Hematopoietic multipotent progenitor cell (in vitro differentiated cells): ENCODE measurements at regions not wholly inside any gene's neighbourhood (a gene's known extent, or its start where the extent isn't known, plus 50 kb on each side); places are given as distances from the start of the nearest gene placed in this dataset.

Source experiments
- DNase-seq, 3 donors: peaks; one replicate each; pipeline ENCODE4 v3.0.0-alpha.2; 2011 to 2015; ENCODE audit warnings: low read depth in 2 of 3, low spot score in 2 of 3

DNA sequence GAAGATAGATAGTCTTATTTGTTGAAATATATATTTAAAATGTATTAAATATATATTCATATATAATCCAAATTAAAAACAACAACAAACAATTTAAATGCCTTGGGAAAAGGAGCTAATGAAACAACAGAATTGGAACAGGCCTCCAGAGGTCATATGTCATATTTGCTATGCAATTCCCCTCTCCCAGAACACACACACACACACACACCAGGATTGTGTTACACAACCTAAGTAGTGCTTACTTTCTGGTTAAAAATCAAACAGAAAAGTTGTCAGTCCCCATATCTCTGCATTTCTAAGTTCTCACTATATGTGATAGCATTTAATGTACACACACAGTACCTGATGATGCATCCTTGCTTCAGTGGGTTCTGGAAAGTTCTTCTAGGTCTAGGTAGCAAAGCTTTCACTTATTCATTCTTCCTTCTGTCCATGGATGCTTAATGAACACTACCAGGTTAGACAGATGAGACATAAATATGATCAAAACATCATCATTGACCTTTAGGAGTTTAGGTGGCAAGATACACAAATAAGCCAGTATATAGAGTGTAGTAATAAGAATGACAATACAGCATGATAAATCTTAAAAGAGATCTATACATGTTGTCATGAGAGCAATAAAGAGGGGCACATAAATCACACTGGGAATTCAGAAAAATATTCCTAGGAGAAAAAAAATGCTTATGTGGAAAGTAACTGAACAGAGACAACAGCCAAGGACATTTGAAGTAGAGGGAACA is 662.8 kb downstream of the PTPRC start:
- DNase-seq, result no peak

DNA sequence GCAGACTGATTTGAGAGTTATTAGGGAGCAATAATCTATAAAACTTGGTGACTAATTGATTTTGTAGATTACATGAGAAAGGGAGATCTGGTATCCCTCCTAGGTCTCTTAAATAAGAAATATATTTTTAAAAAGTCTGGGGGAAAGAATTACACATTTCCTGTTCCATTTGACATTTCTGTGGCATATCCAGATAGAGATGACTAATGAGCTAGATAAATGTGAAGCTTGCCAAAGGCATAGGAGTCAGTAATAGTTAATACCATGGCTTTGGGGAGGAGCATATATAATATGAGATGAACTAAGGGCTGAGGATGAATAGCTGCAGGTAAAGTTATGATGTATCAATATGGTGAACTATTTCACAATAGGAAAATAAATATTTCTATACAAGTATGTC is 663.7 kb downstream of the PTPRC start:
- no peak for DNase-seq

DNA sequence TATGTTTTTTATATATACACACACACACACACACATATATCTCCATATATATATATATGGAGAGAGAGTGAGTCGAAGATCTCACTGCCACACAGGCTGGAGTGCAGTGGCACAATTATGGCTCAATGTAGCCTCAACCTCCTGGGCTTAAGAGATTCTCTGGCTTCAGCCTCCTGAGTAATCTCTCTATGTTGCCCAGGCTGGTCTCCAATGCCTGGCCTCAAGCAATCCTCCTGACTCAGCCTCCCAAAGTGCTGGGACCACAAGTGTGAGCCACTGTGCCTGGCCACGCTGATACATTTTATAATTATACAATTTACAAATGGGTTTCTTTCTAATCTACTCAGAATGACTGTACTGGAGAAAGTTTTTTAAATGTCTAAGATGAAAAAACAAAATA is 664.2 kb downstream of the PTPRC start:
- no peak for DNase-seq

DNA sequence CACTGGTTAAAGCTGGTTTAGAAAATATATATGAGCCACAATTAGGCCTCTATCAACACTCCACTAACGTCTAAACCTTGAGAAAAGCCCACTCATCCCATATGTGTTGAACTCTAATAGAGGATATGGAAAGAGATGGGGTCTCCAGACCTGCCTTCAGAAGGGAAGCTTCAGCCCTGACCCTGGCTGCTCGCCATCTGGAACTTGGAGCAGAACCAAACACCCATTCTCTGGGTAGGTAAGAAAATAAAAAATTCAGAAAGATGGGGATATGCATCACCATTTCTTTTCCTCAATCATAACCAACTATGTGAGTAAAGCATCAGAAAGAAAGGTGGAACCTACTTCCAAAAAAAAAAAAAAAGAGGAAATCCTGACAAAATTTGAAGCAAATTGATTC is 666.2 kb downstream of the PTPRC start:
- no peak for DNase-seq

DNA sequence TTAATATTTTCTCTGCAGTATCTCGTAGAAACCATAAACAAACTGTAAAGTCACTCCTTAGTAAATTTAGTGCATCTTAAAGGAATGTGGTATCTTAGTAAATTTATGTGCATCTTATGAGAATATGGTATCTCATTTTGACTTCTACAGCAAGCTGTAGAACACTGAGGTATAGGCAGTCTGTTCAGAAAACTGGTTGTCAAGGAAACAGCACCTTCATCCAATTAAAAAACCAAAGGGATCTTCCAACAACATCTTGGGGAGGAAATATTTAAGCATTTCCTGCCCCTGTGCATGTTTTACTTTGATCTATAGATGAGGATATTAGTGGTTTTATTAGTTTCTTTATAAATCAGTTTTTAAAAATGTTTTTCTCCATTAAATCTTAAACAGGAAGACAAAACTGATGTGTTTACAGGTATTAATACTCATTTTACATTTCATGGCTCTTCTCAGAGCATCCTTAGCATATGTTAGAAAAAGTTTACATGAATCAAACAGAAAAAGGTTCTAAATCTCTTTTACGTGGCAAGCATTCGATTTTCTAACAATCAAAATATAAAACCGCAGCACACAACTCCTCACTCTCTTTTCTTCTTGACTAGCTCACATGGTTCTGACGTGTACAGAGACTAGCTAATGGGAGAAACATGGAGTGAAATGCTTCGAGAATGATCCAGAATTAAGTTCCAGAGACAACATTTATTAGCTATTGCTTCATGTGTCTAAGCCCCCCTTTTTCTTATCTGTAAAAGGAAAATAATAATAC is 668.8 kb downstream of the PTPRC start:
- DNase-seq, result no peak

DNA sequence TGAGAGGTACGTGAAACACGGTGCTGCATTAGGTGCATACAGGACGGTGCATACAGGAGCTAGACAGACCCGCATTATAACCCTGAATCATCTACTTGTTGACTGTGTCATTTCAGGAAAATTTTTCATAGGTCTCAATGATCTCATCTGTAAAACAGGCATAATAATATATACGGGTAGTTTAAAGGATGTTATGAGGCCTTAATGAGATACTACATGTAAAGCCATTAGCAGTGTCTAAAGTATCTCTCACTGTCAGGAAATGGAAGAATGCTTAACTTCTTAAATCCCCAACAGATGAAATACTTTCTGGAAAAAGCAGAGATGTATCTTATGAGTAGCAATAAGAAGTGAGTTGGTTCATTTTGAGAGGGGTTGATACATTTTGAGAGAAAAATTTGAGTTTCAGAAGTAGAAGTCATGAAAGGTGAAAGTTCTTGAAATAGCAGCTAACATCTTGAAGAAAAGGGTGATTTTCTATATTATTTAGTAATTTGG is 669.6 kb downstream of the PTPRC start:
- no peak for DNase-seq

DNA sequence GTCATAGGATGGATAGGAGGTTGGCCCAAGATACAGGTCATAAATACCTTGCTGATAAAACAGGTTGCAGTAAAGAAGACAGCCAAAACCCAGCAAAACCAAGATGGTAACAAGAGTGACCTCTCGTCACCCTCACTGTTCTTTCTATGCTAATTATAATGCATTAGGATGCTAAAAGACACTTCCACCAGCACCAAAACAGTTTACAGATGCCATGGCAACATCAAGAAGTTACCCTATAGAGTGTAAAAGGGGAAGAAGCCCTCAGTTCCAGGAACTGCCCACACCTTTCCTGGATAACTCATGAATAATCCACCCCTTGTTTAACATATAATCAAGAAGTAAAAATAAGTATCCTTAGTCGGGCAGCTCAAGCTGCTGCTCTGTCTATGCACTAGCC is 671.9 kb downstream of the PTPRC start:
- DNase-seq, result peak in 1 of 3 donors; percentile 66

DNA sequence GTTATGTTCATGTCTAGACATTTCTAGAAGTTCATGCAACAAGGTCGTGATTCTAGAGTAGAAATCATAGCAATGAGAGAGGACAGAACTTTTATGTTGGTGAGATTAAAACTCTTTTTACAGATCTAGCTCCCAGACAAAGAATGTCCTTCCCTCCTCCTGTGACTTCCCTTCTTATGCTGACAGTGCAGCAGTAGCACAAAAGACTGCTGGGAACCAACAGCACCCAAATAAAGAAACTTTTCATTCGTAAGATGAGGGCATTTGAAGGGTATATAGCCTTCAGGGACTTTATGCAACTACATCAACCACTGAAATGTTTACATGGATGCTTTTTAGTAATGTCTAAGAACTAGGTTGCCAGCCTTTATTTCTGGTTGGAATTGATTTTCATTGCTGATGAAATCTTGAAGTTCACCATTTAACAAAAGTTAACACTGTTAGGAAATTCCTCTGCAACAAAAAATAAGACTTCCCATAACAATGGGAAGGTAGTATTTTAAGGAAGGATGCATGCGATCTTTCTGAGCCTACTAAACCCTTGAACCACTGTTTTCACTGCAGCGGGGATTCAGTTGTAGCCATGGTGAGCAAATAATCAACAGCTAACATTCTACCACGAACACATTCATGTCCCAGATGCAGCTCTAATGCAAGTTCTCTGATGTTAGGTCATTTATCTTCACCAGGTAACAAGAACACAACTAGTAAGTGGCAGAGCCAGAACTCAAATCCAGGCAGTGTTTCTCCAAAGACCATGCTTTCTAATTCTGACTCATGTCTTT is 672.8 kb downstream of the PTPRC start:
- peak in 1 of 3 donors; percentile 43 for DNase-seq

DNA sequence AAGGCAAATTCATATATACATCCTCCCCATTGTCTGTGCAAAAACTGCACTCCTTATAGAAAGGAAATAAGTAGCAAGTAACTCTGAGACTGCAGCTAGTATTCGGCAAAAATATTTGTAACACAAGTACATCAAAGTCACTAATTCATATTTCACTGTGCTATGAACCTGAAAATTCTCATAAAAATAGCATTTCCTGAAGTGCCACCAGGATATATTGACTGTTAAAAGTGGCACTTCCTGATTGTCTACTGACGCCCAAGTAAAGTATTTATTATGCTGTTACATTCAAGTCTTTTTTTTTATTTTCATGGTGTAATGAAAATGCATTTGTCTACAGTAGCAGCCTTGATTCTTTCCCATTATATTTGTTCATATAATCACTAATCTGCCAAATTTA is 673.8 kb downstream of the PTPRC start:
- DNase-seq, result no peak

DNA sequence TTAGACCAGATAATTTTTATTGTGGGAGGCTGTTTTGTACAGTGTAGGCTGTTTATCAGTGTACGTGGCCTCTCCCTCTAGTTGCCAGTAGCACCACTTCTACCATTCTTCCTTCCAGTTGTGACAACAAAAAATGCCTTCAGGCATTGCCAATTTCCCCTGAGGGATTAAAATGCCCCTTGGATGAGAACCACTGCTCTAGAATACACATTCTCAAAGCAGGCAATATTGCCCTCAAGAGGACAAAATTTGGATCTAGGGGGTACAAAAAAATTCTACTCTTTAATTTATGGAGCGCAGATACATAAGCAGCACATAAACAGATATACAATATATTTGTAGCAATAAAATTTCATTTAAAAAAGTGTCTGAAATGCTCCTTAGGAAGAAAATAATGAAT is 674.6 kb downstream of the PTPRC start:
- peak in 1 of 3 donors; percentile 11 for DNase-seq

DNA sequence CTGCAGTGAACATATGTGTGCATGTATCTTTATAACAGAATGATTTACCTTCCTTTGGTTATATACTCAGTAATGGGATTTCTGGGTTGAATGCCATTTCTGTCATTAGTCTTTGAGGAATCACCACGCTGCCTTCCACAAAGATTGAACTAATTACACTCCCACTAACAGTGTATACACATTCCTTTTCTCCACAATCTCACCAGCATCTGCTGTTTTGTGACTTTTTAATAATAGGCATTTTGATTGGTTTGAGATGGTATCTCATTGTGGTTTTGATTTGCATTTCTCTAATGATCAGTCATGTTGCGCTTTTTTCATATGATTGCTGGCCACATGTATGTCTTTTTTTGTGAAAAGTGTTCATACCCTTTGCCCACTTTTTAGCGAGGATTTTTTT is 680.5 kb downstream of the PTPRC start:
- DNase-seq, result no peak

DNA sequence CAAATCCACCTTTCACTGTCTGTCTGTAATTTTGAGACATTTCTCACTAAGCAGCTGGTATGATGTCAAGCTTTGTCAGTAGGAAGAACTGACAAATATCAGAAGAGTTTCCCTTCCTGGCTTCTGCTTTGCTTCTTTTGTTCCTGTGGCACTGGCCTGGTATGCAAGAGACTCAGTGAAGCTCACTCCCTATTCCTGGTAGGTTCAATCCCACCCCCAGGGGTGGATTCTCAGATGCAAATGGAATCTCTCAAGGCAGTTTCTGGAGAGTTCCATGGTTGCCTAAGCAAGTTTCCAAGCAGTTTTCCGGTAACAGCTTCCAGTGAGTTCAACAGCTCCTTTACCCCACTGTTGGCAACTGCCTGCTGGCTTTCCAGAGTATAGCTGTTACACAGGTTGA is 683.4 kb downstream of the PTPRC start:
- no peak for DNase-seq

DNA sequence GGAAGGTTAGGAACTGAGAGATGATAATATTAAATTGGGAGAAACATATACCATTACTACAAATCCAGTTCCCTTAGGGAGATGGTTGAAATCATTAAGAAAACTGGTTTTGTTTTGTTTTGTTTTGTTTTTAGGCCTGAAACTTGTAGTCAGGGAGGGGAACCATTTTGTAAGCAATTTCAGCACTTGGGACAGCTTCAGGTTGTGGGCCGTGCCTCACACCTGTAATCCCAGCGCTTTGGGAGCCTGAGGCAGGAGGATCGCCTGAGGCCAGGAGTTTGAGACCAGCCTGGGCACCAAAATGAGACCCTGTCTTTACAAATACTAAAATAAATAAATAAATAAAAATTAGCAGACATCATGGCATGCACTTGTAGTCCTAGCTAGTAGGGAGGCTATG is 694.3 kb upstream of the NR5A2 start:
- DNase-seq, result no peak

DNA sequence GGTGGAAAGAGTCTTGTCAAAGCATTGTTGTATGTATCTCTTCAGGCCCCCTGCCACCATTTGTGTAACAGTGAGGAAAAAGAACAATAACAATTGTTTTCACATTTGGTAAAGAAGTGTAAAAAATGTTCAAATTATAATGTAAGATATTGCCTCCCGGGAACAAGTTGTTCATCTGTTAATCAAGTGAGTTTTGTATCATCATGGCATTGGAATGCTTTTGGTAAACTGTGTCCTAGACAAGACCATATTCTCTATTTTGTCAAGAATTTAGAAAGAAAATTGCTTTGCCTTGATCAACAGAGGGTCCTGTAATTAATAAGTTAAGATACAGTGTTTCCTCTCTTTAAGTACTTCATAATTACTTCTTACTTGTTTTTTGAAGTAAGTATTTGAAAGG is 692.0 kb upstream of the NR5A2 start:
- DNase-seq, result no peak

DNA sequence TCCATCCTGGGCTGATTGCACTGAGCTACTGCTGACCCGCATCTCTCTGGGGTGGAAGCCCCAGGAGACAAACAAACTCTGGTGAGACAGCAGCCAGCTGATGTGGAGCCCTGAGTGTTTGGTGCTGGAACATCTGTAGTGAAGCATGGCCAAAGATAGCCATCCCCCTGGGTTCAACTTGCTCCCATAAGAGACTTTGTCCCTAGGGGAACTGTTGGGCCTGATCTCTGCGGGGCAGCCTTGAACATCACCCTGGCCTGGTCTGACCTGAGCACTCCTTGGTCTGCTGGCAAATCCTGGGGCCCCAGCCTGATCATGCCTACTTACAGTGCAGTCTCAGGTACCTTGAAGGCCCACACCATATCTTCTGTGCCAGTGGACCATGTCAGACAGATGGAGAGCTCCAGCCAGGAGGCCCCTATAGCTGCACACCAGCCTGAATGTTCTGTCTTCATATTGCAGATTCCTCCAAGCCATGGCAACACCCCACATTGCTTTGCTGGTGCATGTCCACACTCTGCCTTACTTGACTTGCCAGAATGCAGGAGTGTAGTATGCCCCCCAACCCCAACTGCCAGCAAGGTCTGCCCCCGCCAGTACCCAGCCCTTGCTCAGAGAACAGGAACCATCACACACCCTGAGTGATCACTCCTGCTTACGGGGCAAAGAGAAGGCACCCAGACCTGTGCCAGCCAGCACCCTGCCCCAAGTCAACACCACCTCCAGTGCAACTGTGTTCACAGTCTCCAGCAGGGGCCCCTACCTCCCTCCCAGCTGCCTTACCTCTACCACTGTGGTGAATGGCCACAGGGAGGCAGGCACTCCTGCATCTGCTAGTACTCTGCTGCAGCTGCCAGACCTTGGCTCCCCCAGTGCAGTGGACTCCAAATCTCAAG is 690.5 kb upstream of the NR5A2 start:
- no peak for DNase-seq

DNA sequence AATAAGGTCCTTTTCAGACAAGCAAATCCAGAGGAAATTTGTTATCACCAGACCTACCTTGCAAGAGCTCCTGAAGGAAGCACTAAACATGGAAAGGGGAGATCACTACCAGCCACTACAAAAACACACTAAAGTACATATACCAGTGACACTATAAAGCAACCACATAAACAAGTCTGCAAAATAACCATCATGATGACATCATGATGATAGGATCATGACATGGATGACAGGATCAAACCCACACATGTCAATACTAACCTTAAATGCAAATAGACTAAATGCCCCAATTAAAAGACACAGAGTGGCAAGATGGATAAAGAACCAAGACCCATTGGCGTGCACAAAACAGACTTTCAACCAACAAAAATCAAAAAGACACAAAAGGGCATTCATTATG is 688.8 kb upstream of the NR5A2 start:
- no peak for DNase-seq

DNA sequence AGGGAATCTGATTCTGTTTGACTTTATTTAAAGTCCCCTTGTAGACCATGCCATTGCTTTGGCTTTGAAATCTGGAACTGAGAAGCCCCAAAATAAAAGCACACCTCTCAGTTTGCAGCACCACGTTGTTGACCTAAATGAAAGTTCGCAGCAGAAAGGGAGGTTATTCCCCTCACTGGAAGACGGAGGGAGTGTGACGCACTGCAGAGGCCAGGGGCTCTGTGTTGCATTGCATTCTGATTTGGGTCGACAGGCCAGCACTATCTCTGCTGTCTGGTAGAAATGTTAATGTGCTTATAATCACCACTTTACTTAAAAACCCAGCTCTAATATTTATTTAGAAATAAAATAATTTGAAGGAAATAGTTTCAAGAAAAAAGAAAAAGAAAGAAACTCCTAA is 675.2 kb upstream of the NR5A2 start:
- no peak for DNase-seq

DNA sequence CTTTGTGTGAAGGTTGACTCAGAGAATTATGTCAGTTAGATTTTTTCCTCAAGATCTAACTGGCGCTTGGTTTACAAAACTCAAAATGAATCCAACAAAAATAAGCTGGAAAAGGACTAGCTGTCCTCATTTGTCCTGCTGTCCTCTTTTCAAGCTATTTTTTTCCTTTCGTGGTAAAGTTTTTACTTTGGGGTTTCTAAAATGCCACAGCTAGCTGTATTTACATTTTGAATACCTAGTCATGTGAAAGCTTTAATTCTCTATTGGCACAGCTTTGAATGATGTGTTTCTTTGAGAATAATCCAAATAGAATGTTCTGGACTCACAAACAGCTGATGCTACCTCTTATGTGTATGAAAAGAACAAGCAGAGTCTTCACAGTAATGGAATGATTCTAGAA is 673.6 kb upstream of the NR5A2 start:
- DNase-seq, result no peak

DNA sequence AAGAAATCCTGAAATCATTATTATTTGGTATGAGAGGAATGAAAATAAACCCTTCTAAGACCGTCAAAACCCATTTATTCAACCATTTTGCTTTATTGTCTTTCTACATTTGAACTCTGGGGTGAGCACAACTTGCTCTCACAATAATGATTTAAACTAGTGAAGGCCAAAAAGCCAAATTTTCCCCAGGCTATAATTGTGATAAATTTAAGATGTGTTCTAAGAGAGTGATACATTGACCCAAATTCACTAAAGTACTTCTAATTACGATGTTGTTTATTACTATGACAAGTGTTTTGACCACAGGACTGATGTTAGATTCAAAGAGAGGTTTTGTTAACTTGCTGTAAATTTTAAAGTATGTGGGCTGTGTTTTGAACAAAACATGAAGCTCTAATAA is 670.9 kb upstream of the NR5A2 start:
- DNase-seq, result no peak

DNA sequence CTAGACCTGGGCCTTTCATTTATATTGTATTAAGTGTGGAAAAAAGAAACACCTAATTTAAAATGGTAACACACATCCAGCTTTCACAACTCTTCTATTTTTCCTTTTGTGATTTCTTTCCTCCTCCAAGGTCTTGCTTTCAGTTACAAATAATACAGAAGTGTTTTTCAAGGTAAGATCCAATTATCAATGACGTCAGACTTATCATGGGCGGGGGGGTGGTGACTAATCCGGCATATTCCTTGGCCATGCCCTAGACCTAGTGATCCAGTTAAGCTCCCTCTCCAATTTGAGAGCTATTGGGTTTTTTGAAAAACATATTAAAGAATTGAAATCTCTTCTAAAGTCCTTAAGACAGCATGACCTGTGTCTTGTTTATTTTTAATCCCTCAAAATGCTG is 669.9 kb upstream of the NR5A2 start:
- DNase-seq, result no peak
